GM19397 (cell line): ENCODE measurements at regions not wholly inside any gene's neighbourhood (a gene's known extent, or its start where the extent isn't known, plus 50 kb on each side); places are given as distances from the start of the nearest gene placed in this dataset.
"Not testable (repeated sequence)": the region's sequence is repeated elsewhere in the genome, so short reads cannot be mapped to it uniquely, and the experiment has no call there.

ENCODE experiments used
- ATAC-seq: cut with Tn5 transposase; IDR thresholded peaks from one replicate; pipeline ENCODE4 v1.9.1; 2021; ENCODE audit warnings: mild to moderate bottlenecking, moderate library complexity; ENCODE audit not compliant: unreplicated experiment

DNA sequence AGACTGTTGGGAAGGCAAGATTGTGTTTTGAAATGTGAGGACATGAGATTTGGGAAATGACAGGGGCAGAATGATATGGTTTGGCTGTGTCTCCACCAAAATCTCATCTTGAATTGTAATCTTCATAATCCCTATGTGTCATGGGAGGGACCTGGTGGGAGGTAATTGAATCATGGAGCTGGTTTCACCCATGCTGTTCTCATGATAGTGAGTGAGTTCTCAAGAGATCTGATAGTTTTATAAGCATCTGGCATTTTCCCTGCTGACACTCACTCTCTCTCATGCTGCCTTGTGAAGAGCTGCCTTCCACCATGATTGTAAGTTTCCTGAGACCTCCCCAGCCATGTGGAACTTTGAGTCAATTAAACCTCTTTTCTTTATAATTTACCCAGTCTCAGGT is 406.2 kb downstream of the KIF20B start:
- not testable (repeated sequence) for ATAC-seq

DNA sequence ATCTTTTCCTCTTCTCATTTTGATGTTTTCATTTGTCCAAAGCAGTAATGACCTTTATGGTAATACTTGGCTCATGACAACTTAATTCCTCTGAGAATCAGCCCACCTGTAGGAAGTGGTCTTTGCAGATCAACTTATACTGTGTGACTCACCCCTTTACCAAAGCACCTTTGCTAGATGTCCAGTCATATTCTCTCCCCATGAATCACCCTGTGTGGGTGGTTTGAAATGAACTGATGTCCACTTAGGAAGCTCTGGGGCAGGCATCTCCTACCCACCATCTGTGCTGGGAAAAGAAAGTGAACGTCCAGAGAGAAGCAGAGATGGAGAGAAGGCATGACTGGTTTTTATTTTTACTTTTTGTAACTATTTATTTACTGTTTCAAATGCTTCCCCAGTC is 410.3 kb downstream of the KIF20B start:
- ATAC-seq, result no peak

DNA sequence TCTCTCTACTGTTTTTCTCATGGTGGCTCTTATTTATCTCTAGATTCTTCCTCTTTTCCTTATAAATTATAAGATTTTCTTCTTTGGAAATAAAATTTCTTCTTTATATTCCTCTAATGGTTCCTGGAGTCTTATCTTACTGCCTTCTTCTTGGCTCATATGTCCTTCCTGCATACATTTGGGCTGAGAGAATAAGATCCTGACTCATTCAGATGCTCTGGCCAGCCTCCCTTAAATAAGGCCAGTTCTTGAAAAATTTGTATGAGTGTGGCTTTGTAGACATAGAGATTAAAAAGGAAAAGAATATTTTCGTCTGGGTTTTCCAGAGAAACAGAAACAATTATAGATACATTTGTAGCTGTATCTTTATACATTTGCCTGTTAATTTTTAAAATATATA is 411.3 kb downstream of the KIF20B start:
- ATAC-seq, result no peak

DNA sequence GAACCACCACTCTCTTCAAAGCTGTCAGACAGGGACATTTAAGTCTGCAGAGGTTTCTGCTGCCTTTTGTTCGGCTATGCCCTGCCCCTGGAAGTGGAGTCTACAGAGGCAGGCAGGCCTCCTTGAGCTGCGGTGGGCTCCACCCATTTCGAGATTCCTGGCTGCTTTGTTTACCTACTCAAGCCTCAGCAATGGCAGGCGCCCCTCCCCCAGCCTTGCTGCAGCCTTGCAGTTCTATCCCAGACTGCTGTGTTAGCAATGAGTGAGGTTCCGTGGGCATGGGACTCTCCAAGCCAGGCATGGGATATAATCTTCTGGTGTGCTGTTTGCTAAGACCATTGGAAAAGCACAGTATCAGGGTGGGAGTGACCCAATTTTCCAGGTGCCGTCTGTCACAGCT is 417.2 kb downstream of the KIF20B start:
- not testable (repeated sequence) for ATAC-seq

DNA sequence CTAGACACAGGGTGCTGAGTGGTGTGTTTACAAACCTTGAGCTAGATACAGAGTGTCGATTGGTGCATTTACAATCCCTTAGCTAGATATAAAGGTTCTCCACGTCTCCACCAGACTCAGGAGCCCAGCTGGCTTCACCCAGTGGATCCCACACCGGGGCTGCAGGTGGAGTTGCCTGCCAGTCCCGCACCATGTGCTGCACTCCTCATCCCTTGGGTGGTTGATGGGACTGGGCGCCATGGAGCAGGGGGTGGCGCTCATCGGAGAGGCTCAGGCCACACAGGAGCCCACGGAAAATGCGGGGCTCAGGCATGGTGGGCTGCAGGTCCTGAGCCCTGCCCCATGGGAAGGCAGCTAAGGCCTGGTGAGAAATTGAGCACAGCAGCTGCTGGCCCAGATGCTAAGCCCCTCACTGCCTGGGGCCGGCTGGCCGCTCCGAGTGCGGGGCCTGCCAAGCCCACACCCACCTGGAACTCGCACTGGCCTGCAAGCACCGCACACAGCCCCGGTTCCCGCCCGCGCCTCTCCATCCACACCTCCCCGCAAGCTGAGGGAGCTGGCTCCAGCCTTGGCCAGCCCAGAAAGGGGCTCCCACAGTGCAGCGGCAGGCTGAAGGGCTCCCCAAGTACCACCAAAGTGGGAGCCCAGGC is 418.4 kb downstream of the KIF20B start:
- ATAC-seq, result not testable (repeated sequence)

DNA sequence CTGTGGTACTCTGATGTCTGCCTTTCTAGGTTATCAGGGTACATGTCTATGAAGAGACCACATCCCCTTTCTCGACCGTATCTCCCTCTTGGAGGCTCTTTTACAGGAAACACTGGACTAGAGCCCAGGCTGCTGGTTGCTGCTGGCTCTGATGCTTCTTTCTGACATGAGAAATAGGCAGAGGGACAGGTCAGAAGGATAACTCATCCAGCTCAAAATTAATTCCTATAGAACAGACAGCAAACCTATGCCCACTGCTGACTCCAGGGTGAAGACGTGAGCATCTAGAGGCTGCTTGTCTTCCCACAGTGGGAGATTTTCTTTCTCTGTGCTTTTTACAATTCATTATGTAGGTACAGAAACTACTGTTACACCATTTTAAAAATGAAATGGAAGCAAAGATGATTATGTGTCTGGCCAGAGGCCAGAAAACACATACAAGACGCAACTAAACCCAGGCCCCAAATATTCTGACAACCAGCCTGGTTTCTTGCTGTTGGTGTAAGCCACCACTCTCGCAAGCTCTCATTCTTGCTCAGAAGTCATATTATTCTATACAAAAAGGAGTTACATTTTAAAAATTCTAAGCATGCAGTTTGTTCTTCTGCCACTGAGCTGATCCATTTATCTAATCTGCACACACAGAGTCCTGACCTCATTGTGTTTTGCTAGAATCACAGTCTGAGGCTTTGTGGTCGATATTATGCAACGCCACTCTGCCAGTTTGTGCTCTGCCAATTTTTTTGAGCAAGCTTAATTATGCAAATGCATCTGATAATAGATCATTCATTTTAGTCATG is 424.3 kb downstream of the KIF20B start:
- no peak for ATAC-seq

DNA sequence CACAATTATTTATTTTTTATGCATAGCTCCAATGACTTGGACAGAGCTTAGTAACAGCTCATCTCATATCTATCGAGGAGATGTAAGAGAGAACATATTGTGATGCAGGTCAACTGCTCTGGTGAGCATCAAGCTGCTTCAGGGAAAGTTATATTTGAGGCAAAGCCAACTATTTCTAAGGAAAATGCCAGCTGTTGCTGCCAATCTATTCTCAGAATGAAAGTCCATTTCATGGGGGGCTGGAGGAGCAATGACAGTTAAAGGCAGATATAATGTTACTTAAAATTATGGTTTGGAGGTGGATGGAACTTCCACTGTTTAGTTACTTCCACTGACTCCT is 424.8 kb downstream of the KIF20B start:
- no peak for ATAC-seq

DNA sequence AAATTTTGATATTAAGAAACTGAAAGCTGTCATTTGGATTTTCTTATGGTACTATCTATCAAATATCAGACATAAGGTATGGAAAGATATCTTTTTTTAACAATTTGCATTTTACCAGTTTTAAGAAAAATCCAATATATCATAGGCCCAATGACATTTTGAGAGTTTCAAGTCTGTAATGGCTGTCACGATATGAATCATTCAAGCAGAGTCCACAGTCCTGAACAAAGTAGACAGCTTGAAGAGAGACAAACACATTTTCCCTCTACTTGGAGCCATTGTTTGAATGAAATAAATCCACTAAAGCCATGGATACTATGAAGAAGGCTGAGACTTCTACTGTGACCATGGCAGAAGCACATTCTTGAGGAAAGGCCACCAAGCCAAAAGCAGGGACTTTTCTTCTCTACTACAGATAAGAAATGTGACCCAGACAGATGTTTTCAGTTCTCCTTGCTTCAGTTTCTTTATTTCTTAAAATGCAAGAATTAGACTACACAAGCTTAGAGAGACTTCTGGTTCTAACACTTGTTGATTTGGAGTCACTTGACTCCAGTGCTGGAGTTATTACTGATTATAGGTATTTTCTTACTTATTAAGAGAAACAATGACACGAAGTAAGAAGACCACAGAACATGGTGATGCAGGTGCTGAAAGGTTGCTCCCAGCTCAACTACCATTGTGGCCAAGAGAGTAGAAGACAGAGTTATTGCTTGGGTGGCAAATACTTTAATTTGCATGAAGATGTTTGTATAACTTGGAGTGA is 429.1 kb downstream of the KIF20B start:
- ATAC-seq, result peak; percentile 49

DNA sequence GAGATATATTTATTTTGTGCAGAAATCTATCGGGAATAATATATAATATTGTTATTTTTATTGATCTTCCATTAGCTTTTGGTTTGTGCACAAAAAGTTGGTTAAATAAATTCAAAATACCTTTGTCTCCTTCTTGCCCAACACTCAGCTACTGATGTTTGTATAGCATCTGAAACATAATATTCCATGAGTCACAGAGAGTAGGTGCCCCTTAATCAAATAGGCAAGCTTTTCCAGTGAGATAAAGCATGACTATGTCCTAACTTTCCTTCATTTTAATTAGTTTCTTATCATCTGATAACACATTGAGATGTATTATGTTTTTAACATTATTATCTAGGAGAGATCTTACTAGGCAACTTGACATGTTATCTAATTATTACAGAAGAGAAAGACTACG is 432.2 kb downstream of the KIF20B start:
- ATAC-seq, result no peak

DNA sequence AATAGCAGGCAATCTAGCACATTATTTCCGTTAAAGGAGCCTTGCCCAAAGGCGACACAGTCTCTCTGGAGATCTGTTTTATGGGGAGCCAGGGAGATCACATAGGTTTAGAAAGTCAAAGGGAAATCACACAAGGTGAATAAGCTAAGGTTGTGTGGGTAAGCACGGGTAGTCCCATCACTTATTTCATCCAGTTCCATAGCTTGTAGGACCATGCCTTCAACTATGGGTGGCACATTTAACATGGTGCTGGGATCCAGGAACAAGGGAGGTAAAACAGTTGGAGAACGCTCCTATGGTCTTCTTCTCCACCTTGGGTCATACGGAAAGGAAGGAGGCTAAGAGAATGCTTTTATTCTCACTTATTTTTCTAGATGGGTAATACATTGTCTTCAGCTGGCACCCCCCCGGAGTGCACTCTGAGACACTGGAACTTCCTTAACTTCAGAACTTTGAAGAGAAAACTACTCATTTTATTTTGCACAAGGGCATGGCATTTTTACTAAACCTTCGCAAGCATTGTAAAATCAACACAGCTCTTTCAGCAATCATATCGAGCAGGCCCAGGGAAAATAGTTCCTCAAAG is 435.4 kb downstream of the KIF20B start:
- no peak for ATAC-seq

DNA sequence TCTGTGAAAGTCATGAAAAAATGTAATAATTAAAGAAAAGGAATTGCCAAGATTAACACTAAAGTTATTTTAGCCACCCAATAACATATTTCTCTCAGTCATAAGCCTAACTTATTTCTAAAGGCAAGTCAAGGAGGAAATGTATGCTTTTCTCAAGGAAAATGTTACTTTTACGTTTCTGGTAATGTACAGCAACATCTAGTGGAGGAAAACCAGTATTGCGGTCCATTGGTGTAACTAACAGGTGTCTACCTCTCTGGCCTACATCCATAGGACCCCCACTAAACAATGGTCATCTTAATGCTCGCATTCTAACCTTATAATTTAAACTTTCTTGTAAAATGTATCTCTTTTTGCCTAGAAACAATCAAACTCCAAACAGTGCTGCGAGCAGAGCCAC is 437.5 kb downstream of the KIF20B start:
- no peak for ATAC-seq

DNA sequence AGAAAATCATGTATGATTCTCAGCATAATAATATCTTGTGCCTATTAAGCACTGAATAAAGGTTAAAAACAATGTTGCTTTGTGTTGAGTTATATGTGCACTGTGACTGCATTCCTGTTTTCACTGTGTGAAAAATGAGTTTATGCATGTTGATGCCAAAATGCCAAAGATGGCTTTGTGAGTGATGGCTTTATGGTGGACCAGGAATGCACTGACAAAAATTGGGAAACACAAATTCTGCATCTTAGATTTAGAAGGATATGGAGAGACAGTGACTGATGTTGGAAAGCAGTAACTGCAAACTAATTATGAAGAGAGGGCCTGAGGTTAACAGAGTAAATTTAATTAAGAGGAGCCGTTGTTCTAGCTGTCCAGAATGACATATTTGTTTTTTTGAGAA is 440.4 kb downstream of the KIF20B start:
- no peak for ATAC-seq

DNA sequence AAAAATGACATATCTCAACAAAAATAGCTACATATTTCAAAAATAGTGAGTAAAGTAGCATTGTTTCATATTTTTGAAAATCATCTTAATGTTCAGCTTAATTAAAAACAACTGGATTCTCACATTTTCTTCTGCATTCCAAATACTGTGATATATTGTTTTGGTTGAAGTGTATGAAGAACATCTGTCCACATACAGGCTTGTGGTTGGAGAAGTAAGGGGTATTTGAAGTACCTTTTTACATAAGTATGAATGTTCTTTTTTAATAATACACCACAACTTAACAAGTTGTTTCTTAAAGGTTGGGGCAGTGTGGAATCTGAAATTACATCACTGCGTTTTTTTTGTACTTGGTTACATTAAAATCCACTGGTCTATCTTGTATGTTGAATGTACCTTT is 442.5 kb downstream of the KIF20B start:
- ATAC-seq, result no peak

DNA sequence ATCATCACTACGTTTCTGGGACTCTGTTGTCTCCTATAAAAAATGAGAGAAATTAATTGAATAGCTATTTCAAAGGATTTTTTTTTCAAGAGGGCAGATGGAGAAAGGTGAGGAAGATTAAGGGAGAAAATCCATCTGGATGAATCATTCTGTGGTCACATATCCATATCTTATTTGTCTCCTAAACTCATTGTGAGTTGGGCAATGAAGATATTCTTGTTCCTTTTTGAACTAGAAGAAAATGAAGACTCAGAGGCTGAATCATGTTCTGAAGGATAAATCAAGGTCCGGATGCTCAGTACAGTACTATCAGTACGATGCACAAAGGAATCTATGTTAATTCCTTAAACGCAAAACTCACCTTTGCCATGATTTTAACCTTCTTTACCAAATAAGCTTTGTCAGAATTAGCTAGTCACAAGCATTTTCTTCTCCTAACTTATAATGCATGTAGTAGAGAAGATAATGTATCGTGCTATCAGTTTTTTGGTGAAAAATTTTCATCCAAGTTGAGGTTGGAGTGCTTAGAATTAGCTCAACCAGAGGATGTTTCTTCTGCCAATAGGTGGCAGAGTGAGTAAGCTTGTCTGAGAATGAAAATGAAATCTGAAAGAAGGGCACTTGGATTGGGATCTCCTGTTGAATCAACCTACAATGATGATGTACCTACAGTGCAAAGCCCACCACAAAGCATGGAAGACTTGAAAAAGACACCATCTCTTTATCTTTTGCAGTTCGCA is 446.9 kb downstream of the KIF20B start:
- no peak for ATAC-seq

DNA sequence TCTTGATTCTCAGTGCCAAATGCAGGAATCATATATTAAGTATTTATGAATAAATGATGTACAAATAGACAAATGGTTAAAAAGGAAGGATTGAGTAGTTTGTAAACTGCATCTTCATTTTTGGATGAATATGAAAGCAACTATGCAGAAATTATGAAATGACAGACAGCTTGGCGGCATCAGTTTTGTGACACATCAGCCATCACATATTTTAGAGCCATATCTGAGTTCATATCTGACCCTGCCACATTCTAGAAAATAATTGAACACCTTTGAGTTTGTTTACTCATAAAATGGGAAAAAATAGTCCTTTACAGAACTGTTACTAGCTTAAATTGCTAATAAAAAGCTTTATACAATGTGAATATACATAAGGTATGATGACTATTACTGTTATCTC is 448.2 kb downstream of the KIF20B start:
- ATAC-seq, result no peak

DNA sequence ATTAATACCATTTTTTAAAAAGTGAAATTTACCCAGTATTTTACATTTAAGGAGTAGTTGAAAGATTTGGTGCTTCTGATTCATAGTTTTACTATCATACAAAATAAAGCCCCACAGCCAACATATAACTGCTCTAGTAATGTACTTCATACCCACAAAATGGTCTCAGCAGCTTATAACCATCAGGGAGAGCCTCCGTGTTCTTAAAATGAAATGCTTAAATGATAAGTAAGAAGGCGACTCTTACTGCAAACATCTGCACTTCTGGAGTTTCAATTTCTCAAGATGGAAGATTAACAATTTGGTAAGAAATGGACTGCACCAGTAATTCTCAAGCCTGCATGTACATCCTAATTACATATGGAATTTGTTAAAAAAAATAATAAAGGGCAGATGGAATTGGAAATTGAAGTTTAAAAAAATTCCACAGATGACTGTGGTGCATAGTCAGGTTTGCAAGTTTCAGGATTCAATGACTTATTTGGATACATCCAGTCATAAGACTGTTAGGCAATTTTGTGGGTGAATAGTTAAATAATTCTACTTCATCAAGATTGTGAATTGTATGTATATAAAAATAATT is 461.0 kb downstream of the KIF20B start:
- ATAC-seq, result no peak

DNA sequence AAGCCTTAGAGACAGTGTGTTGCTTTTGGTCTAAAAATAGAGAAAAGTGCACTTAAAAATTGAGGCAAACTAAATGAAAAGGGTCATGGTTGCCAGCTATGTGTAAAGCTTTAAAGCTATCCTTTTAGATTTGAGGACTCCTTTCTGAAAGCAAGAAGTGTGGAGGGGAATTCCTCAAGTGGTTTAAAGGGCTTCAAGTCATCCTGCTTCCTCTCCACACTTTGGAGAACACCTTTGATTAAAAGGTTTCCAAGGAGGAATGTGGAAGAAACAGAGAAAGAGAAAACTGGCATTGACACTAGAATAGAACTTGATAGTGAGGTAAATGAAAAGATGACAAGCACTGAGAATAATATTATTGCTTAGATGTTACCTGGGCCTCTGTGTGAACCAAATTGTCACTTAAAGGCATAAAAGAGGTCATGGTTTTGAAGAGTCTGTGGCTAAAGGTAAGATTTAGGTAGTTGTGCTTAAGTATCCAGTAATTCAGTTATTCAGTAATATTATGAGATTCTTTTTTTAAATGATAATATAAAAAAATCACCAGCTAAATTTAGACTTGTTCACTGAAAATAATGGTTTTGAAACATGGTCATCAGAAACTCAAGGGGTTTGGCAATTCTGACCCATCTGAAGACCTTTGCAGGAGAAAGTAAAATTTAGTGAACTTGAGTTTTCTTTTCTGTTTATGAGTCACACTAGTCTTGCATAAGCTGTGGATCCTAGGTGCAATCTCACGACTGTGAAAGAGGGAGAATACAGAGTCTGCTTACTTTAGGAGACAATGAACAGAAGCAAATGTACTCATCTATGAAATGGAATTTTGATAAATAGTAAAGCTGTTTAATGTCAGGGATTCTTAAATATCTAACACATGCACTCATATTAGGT is 466.0 kb downstream of the KIF20B start:
- no peak for ATAC-seq

DNA sequence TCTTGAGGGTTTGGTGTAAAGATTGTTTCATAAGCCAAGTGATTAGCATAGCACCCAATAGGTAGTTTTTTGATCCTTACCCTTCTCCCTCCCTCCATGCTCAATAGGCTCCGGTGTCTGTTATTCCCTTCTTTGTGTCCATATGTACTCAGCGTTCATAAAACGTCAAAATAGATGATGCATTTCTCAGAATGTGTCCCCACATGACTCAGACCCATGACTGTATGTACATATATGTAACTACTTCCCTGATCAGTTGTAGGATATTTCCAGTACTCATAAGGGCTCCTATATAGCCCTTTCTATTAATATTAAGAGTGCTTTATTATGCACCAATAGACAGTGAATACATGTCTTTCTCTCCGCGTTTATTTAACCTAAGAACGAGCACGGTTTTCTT is 466.9 kb downstream of the KIF20B start:
- ATAC-seq, result no peak

DNA sequence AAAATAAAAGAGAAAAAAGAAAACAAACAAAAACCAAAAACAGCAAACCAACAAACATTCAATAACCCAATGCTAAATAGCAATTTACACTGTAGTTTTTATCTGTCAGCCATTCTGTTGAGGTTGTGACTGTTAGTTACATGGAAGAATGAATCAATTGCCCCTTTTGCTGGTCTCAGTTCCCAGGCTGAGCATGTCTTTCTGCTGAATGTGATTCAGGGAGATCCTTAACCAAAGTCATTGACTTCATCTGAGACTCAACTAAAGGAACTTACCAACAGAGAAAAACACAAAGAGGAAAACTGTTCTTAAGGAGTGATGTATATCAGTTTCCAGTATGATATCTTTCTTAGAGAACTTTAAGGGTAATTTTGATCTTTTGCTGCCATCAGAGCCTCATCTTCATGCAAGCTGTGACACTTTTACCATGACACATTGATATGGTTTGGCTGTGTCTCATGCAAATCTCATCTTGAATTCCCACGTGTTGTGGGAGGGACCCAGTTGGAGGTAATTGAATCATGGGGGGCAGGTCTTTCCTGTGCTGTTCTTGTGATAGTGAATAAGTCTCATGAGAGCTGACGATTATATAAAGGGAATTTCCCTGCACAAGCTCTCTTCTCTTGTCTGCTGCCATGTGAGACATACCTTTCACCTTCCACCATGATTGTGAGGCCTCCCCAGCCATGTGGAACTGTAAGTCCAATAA is 469.8 kb downstream of the KIF20B start:
- ATAC-seq, result no peak
